Suprapubic skin (tissue), 4 donors: ENCODE measurements at regions not wholly inside any gene's neighbourhood (a gene's known extent, or its start where the extent isn't known, plus 50 kb on each side); places are given as distances from the start of the nearest gene placed in this dataset.

Experiments
- POLR2A ChIP-seq, 2 donors: fragments of 450-650 bp; IDR thresholded peaks; one replicate each; pipeline ENCODE4 v1.6.1; 2017; ENCODE audit warnings: antibody characterized with exemption in 2 of 2, mild to moderate bottlenecking in 2 of 2, moderate library complexity in 2 of 2
- POLR2AphosphoS5 ChIP-seq, 3 donors: sonication (generic); formaldehyde crosslinking; IDR thresholded peaks; one replicate each; pipeline ENCODE4 v1.6.1; 2017; ENCODE audit warnings: antibody characterized with exemption in 3 of 3
- TF ChIP-seq, protein P1 (sequence below), 2 donors: fragments of 200-600 bp in 1 of 2; fragments of 450-650 bp in 1 of 2; sonication (generic) in 1 of 2; IDR thresholded peaks; one replicate each; pipeline ENCODE4 v1.5.1; 2016 to 2019; ENCODE audit warnings: antibody characterized with exemption in 2 of 2, mild to moderate bottlenecking in 1 of 2, moderate library complexity in 1 of 2

DNA sequence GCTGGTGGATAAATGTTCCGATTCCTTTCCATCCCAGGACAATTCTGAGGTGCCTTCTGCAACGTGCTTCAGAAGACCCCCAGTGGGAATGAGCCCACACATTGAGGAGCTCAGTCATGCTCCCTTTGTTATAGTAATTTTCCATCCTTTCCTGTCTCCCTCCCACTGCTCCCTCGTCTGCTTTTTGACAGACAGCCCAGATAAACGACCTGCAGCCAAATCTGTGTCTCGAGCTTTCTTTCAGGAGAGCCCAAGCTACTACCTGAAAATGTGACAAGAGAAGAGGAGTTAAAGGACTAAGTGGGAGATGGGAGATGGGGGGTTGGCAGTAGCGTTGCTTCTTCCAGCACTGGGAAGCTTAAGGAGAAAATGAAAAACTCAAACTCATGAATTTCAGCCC lies 65.9 kb upstream of the LRRN2 start:
- no peak for TF ChIP-seq POLR2AphosphoS5 (IDR thresholded peaks at IDR 0.05)
- TF ChIP-seq, protein P1, sequence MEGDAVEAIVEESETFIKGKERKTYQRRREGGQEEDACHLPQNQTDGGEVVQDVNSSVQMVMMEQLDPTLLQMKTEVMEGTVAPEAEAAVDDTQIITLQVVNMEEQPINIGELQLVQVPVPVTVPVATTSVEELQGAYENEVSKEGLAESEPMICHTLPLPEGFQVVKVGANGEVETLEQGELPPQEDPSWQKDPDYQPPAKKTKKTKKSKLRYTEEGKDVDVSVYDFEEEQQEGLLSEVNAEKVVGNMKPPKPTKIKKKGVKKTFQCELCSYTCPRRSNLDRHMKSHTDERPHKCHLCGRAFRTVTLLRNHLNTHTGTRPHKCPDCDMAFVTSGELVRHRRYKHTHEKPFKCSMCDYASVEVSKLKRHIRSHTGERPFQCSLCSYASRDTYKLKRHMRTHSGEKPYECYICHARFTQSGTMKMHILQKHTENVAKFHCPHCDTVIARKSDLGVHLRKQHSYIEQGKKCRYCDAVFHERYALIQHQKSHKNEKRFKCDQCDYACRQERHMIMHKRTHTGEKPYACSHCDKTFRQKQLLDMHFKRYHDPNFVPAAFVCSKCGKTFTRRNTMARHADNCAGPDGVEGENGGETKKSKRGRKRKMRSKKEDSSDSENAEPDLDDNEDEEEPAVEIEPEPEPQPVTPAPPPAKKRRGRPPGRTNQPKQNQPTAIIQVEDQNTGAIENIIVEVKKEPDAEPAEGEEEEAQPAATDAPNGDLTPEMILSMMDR (IDR thresholded peaks at IDR 0.05) = no peak
- TF ChIP-seq POLR2A (IDR thresholded peaks at IDR 0.05) = no peak
